HG03159 (cell line): ENCODE measurements at regions not wholly inside any gene's neighbourhood (a gene's known extent, or its start where the extent isn't known, plus 50 kb on each side); places are given as distances from the start of the nearest gene placed in this dataset.
"Not testable (repeated sequence)": the region's sequence is repeated elsewhere in the genome, so short reads cannot be mapped to it uniquely, and the experiment has no call there.

ENCODE experiments used
- ATAC-seq: cut with Tn5 transposase; IDR thresholded peaks from one replicate; pipeline ENCODE4 v1.9.1; 2021; ENCODE audit warnings: mild to moderate bottlenecking, moderate library complexity; ENCODE audit not compliant: unreplicated experiment

DNA sequence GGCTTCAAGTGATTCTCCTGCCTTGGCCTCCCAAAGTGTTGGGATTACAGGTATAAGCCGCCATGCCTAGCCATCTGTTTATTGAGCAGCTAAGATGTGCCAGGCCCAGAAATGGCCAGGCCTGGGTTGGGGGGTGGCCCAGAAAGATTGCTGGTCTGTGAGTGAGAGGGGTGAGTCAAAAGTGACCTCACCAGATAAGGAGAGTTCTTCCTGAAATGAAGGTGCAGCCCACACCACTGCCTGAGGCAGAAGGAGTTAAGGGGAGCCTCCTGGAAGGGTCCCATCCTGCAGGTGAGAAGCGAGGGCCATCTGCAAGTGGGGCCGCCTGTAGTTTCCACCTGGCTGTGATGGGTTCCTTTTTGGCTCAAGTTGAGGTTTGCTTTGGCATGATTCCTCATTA lies 96.9 kb upstream of the KLF4 start:
- no peak for ATAC-seq

DNA sequence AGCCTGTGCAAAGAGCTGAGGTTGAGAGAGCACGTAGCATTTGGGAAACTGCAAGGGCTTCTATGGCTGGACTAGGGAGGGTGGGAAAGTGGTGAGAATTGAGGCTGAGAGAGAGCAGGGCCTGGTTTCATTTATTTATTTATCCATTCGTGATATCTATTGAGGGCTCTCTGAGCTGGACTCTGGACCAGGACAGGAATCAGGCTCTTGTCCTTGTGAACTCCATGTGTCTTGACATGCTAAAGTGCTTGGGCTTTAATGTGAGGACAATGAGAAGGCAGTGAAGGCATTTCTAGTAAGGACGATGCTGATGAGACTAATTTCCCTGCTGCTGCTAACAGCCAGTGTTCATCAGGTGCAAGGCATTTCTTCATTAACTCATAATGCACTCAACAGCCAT lies 95.9 kb upstream of the KLF4 start:
- ATAC-seq: no peak

GRCh38 chr9:107584944-107585343 lies 95.4 kb upstream of the KLF4 start:
- no peak for ATAC-seq

DNA sequence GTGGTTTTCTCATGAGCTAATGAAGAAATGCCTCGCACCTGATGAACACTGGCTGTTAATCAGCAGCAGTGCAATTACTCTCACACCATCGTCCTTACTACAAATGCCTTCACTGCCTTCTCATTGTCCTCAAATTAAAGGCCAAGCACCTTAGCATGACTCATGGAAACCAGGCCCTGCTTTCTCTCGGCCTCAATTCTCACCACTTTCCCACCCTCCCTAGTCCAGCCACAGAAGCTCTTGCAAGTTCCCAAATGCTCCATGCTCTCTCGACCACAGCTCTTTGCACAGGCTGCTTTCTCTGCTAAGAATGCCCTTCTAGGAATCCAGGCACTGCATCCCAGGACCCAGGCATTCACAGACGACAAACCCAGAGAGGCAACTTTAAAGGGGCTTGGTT lies 94.6 kb upstream of the KLF4 start:
- ATAC-seq: no peak

DNA sequence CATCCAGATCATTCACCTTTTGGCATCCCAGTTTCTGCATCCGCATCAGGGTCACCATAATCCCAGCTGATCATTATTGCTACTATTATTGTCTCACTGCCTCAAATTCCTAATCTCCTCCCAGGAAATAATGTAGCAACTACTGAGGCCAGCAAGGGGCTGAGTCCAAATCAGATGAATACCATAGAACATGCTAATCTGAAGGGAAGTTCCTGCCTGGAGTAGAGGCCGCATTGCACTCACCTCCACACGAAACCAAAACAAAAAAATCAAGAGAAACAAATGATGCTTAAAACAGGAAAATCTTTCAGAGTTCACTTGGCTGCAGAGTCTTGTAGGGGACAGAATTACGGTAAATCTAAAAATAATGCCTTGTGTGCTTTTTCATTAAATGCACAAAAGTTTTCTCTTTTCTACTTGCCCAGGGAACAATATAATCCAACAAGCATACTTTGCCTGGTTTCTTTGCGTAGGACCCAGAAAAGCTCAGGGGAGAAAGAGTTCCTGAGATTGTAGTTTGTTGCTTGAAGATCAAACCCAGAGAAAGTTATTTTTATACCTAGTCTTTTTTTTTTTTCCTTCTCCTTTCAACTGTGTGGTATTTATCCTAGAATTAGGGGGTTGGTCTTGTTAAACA lies 87.7 kb upstream of the KLF4 start:
- ATAC-seq: no peak

DNA sequence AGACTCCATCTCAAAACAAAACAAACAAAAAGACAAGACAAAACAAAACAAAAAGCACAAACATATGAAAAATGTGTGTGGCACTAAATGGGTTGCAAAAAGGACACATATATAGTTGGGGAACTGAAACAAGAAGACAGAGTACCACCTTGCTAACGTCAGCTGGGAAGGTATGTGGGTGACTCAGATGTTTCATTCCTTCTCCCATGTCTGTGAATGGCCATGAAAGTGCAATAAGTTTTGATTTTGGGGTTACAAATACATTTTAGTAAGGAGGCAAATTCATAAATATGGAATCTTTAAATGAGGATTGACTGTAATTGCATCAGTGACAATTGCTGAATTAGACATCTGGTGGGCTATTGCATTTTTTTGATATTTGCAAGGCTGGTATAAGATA lies 81.6 kb upstream of the KLF4 start:
- no peak for ATAC-seq

- ATAC-seq: no peak
These were observed 79.6 kb upstream of the KLF4 start for GRCh38 chr9:107569174-107569573.

DNA sequence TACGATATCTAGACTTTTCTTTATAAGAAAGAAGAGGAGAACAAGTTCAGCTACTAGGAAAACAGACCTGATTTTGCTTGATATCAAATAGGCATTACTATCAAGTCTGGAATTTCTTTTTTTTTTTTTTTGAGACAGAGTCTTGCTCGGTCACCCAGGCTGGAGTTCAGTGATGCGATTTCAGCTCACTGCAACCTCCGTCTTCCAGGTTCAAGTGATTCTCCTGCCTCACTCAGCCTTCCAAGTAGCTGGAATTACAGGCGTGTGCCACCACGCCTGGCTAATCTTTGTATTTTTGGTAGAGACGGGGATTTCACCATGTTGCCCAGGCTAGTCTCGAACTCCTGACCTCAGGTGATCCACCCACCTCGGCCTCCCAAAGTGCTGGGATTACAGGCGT lies 78.8 kb upstream of the KLF4 start:
- not testable (repeated sequence) for ATAC-seq

GRCh38 chr9:107567462-107567861 lies 77.9 kb upstream of the KLF4 start:
- no peak for ATAC-seq

DNA sequence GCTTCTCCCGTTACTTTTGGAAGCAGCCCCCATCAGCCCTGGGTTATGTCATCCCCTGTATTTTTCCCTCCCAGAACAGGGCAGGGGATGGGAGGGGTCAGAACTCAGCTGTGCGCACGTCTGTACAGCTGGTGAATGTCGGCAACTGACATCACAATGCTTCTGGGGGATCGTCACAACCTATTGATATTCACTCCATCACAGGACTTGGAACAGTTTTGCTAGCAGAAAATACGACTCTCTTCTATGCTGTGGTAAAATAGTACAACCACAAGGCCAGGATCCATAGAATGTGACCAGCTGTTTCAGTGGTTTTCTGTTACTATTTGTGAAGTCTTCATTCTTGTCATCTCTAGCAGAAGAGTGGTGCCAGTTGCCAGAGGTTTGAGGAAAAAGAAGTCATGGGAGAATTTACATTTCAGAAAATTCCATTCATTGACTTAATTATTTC lies 77.1 kb upstream of the KLF4 start:
- no peak for ATAC-seq

- no peak for ATAC-seq
These were observed 73.2 kb upstream of the KLF4 start for GRCh38 chr9:107562798-107563197.

DNA sequence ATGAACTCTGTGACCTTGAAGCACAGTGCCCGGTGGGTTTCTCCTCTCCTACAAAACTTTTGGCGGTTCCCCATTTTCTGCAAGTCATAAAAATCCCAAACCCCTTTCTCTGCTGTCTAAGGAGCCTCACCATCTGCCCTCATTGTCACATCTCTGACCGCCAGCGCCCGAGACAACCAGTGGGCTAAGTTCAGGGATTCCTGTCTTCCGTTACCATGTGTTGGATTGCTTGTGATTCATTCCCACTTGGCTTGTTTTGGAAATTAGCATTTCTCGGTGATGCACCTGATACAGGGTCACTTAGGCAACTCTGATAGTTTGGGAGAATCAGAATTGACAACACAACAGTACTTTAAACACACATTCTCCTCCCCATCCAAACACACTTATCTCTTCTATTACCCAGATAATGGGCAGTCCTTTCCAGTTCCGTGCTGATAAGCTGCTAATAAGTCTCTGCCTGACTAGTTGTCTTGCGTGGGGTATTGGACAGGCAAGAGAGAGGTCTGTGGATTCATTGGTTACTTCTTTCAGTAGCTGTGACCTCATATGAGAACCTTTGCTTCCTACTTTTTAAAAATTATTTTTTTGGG lies 70.0 kb upstream of the KLF4 start:
- no peak for ATAC-seq

- no peak for ATAC-seq
These were observed 67.8 kb upstream of the KLF4 start for GRCh38 chr9:107557236-107557990.

- no peak for ATAC-seq
These were observed 65.1 kb upstream of the KLF4 start for GRCh38 chr9:107554636-107555035.

- no peak for ATAC-seq
These were observed 59.0 kb upstream of the KLF4 start for GRCh38 chr9:107548298-107549142.

GRCh38 chr9:107547772-107548297 lies 58.3 kb upstream of the KLF4 start:
- ATAC-seq: no peak

- no peak for ATAC-seq
These were observed 57.7 kb upstream of the KLF4 start for GRCh38 chr9:107547303-107547702.

- no peak for ATAC-seq
These were observed 57.3 kb upstream of the KLF4 start for GRCh38 chr9:107546859-107547258.

DNA sequence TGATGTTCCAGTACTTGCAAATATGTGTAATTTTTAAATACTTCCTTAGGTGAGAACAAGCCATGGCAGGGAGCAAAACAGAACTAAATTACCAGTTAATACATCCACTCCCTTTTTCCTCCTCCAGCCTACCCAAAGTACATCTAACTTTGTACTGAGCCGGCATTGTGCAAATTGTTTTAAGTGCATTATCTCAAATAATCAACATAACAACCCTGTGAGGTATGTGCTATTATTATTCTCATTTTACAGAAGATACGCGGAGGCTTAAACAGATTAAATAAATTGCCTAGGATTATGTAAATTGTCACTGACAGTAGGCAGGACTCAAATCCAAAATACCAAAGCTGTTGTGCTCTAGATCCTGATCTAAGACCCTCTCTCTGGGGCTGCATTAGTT lies 55.5 kb upstream of the KLF4 start:
- ATAC-seq: no peak

GRCh38 chr9:107542411-107543157 lies 53.0 kb upstream of the KLF4 start:
- ATAC-seq: no peak
